PC-9 (cell line): ENCODE measurements at regions not wholly inside any gene's neighbourhood (a gene's known extent, or its start where the extent isn't known, plus 50 kb on each side); places are given as distances from the start of the nearest gene placed in this dataset.

Experiments
- BruUV-seq: library from RNA; stranded (reverse); fragments of 400-500 nt; replicated peaks from 2 replicates; lab custom pipeline; 2021; lab: Mats Ljungman, UMichigan
- CTCF ChIA-PET: fragments of 300-600 bp; sonication (Branson Sonifier 250); formaldehyde crosslinking; loops from one replicate; lab custom pipeline; 2022; ENCODE audit warnings: antibody characterized with exemption; lab: Charles Lee
- POLR2A ChIA-PET: fragments of 300-600 bp; sonication (Branson Sonifier 250); formaldehyde crosslinking; loops from one replicate; lab custom pipeline; 2022; ENCODE audit warnings: antibody characterized with exemption; ENCODE audit not compliant: unreplicated experiment; lab: Charles Lee
- DNase-seq, 2 experiments: peaks; one replicate each; pipeline versions ENCODE4 v3.0.0 to v3.0.0-alpha.2; 2015 to 2022; ENCODE audit warnings: mixed read lengths in 1 of 2
- H2AFZ ChIP-seq: fragments of 200-600 bp; sonication (generic); 2 replicates; pipeline ENCODE4 v1.8.1; 2017; ENCODE audit warnings: antibody characterized with exemption
- H3F3A ChIP-seq: fragments of 200-600 bp; sonication (generic); 2 replicates; pipeline ENCODE4 v1.8.1; 2017; ENCODE audit warnings: antibody characterized with exemption, mild to moderate bottlenecking, low read depth; ENCODE audit not compliant: insufficient read depth
- H3K27ac ChIP-seq: fragments of 200-600 bp; sonication (generic); 2 replicates; pipeline ENCODE4 v1.6.1; 2016; ENCODE audit warnings: mixed run types
- H3K27me3 ChIP-seq: fragments of 200-600 bp; sonication (generic); 2 replicates; pipeline ENCODE4 v1.6.1; 2016; ENCODE audit warnings: low read depth, mixed run types; ENCODE audit not compliant: insufficient read depth
- H3K36me3 ChIP-seq: fragments of 200-600 bp; sonication (generic); 2 replicates; pipeline ENCODE4 v1.6.1; 2016; ENCODE audit warnings: low read depth, mixed run types
- H3K4me1 ChIP-seq: fragments of 200-600 bp; sonication (generic); replicated peaks from 2 replicates; pipeline ENCODE4 v1.6.1; 2016; ENCODE audit warnings: mixed run types; ENCODE audit not compliant: insufficient read depth
- H3K4me2 ChIP-seq: fragments of 200-600 bp; sonication (generic); 2 replicates; pipeline ENCODE4 v1.6.1; 2017; ENCODE audit warnings: mixed run types
- H3K4me3 ChIP-seq: fragments of 200-600 bp; sonication (generic); 2 replicates; pipeline ENCODE4 v1.6.1; 2016; ENCODE audit warnings: mixed run types
- H3K79me2 ChIP-seq: fragments of 200-600 bp; sonication (generic); 2 replicates; pipeline ENCODE4 v1.6.1; 2017; ENCODE audit warnings: low read depth, mixed run types
- H3K9me2 ChIP-seq: fragments of 200-600 bp; sonication (generic); 2 replicates; pipeline ENCODE4 v1.8.1; 2017; ENCODE audit warnings: mild to moderate bottlenecking; ENCODE audit not compliant: insufficient read depth
- H3K9me3 ChIP-seq: fragments of 200-600 bp; sonication (generic); 2 replicates; pipeline ENCODE4 v1.8.1; 2016; ENCODE audit warnings: low read depth; ENCODE audit not compliant: insufficient read depth
- H4K20me1 ChIP-seq: fragments of 200-600 bp; sonication (generic); 2 replicates; pipeline ENCODE4 v1.8.1; 2017; ENCODE audit not compliant: insufficient read depth
- EZH2 ChIP-seq: fragments of 200-600 bp; sonication (generic); IDR thresholded peaks from 2 replicates; pipeline ENCODE4 v1.8.0; 2017; ENCODE audit warnings: antibody characterized with exemption, low read depth
- intact Hi-C: fragments of 100-400 bp; cut with micrococcal nuclease; formaldehyde crosslinking; loops from one replicate; pipeline ENCODE4 v1.10.0; 2022; ENCODE audit not compliant: unreplicated experiment
- TF ChIP-seq, protein P1 (sequence below): fragments of 200-600 bp; sonication (generic); conservative IDR thresholded peaks from 2 replicates; pipeline ENCODE4 v1.6.1; 2017; ENCODE audit warnings: mixed run types, antibody characterized with exemption, mild to moderate bottlenecking, moderate library complexity

DNA sequence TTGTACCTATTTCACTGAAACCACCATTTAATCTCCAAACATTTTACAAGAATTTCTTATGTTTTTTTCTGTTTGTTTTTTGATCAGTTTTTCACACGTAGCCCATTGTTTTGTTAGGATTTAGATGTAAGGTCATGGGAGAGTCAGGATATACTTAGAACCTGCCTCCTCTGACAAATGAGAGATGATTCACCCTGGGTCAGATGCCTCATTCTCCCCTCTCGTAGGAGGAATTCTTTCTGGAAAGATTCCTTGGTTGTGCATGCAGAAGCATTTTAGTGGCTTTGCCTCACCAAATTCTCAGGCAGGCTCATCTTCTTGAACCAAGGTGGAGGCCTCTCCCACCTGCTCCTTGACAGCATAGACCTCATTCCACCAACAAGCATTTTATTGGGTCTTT lies 599.3 kb downstream of the SPRY1 start:
- Histone ChIP-seq H3K4me2 (no peak overlapping the region), H3K36me3 (no peaks in the 10 kb centered on the region), H3F3A (no peaks in the 10 kb centered on the region), H3K79me2 (no peaks in the 10 kb centered on the region), H3K4me1 (peaks cover 25% of the 10 kb centered on the region; the same call in 1 of the 2 replicates), H3K9me2 (no peaks in the 10 kb centered on the region), H3K27me3 (no peaks in the 10 kb centered on the region), H3K27ac (no peak overlapping the region), H4K20me1 (no peaks in the 10 kb centered on the region), H2AFZ (no peak overlapping the region), H3K9me3 (no peaks in the 10 kb centered on the region; the same call in 1 of the 2 replicates), H3K4me3 (no peak overlapping the region)
- ChIA-PET POLR2A (no interaction called here), CTCF (no interaction called here)
- peak in 1 of 2 experiments; percentile 51 for DNase-seq
- intact Hi-C loops = no loop called here
- no TSS peak for BruUV-seq
- TF ChIP-seq EZH2 = no peak
- TF ChIP-seq, protein P1, sequence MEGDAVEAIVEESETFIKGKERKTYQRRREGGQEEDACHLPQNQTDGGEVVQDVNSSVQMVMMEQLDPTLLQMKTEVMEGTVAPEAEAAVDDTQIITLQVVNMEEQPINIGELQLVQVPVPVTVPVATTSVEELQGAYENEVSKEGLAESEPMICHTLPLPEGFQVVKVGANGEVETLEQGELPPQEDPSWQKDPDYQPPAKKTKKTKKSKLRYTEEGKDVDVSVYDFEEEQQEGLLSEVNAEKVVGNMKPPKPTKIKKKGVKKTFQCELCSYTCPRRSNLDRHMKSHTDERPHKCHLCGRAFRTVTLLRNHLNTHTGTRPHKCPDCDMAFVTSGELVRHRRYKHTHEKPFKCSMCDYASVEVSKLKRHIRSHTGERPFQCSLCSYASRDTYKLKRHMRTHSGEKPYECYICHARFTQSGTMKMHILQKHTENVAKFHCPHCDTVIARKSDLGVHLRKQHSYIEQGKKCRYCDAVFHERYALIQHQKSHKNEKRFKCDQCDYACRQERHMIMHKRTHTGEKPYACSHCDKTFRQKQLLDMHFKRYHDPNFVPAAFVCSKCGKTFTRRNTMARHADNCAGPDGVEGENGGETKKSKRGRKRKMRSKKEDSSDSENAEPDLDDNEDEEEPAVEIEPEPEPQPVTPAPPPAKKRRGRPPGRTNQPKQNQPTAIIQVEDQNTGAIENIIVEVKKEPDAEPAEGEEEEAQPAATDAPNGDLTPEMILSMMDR = no peak

GRCh38 chr4:123996718-123997510 lies 600.3 kb downstream of the SPRY1 start:
- ChIA-PET POLR2A (no interaction called here), CTCF (no interaction called here)
- Histone ChIP-seq H3K27ac (no peak overlapping the region), H3F3A (no peaks in the 10 kb centered on the region), H3K4me2 (no peak overlapping the region), H3K4me3 (no peak overlapping the region), H4K20me1 (no peaks in the 10 kb centered on the region), H3K27me3 (no peaks in the 10 kb centered on the region), H3K36me3 (no peaks in the 10 kb centered on the region), H3K4me1 (peaks cover 25% of the 10 kb centered on the region; the same call in 1 of the 2 replicates), H3K9me3 (no peaks in the 10 kb centered on the region; the same call in 1 of the 2 replicates), H3K9me2 (no peaks in the 10 kb centered on the region), H2AFZ (no peak overlapping the region), H3K79me2 (no peaks in the 10 kb centered on the region)
- TF ChIP-seq, protein P1 = 0 out of 2 replicates have a peak, but pooled peaks have one; percentile 21
- no peak for TF ChIP-seq EZH2
- peak; percentile 39 to 45 for DNase-seq
- BruUV-seq = no TSS peak
- intact Hi-C loops = no loop called here

DNA sequence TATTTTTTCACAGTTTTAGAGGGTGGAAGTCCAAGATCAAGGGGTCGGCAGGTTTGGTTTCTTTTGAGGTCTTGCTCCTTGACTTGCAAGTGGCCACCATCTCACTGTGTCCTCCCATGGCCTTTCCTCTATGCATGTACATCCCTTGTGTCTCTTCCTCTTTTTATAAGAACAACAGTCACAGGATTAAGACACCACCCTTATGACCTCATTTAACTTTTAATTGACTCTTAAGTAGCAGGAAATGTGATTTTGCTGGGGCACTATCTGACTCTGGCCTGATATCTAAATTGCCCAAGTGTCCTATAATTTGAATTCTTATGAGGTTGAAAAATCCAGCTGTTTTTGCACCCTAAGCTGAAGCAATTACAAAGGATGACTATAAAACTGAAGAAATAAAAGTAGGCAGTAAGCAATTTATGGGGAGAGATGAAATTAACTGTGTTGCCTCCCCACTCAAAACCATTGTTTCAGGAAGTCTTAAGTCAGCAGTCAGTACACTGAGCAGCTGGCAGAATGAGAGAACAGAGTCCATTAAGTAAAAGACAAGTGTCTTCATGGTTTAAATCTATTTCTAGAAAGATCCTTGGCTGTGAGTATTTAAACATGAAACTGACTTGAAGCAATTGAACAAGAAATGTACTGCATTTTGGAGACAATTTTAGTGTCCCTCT lies 601.3 kb downstream of the SPRY1 start:
- TF ChIP-seq EZH2 = no peak
- TF ChIP-seq, protein P1 = no peak
- intact Hi-C loops = no loop called here
- POLR2A ChIA-PET = no interaction called here

More for the DNA sequence above, 601.3 kb downstream of the SPRY1 start:
- DNase-seq = no peak
- Histone ChIP-seq H3K9me3 (no peaks in the 10 kb centered on the region; the same call in 1 of the 2 replicates), H3K79me2 (no peaks in the 10 kb centered on the region), H3K9me2 (no peaks in the 10 kb centered on the region), H3K36me3 (no peaks in the 10 kb centered on the region), H3K4me3 (no peak overlapping the region), H4K20me1 (no peaks in the 10 kb centered on the region), H3K27me3 (no peaks in the 10 kb centered on the region), H3K27ac (no peak overlapping the region), H3F3A (no peaks in the 10 kb centered on the region), H2AFZ (no peak overlapping the region), H3K4me2 (no peak overlapping the region), H3K4me1 (peaks cover 25% of the 10 kb centered on the region; the same call in 1 of the 2 replicates)
- no TSS peak for BruUV-seq
- CTCF ChIA-PET = no interaction called here
